ACHN (cell line): ENCODE measurements at regions not wholly inside any gene's neighbourhood (a gene's known extent, or its start where the extent isn't known, plus 50 kb on each side); places are given as distances from the start of the nearest gene placed in this dataset.

Experiments used
- DNase-seq: peaks from one replicate; pipeline ENCODE4 v3.0.0-alpha.2; 2015
- in situ Hi-C: cut with HindIII; loops from 2 replicates; pipeline ENCODE4 v1.10.0; 2017; ENCODE audit warnings: low sequenced_read_pairs, low pct_ligation_motif_present, low pct_unique_long_range_greater_than_20kb

- no peak for DNase-seq
- in situ Hi-C loops: no loop called here
Measured at GRCh38 chr21:20581361-20581760, 416.8 kb upstream of the NCAM2 start.

GRCh38 chr21:20591284-20591683, 406.9 kb upstream of the NCAM2 start:
- in situ Hi-C loops: no loop called here
- DNase-seq: no peak

- in situ Hi-C loops: no loop called here
- no peak for DNase-seq
Measured at GRCh38 chr21:20592463-20592862, 405.7 kb upstream of the NCAM2 start.

GRCh38 chr21:20603236-20603635, 395.0 kb upstream of the NCAM2 start:
- no peak for DNase-seq
- in situ Hi-C loops: no loop called here

GRCh38 chr21:20611008-20611407, 387.2 kb upstream of the NCAM2 start:
- DNase-seq: no peak
- in situ Hi-C loops: no loop called here

GRCh38 chr21:20613654-20614053, 384.6 kb upstream of the NCAM2 start:
- in situ Hi-C loops: no loop called here
- no peak for DNase-seq

GRCh38 chr21:20617130-20617529, 381.1 kb upstream of the NCAM2 start:
- no peak for DNase-seq
- in situ Hi-C loops: no loop called here

- DNase-seq: no peak
- in situ Hi-C loops: no loop called here
Measured at GRCh38 chr21:20618878-20619277, 379.3 kb upstream of the NCAM2 start.

GRCh38 chr21:20627594-20627993, 370.6 kb upstream of the NCAM2 start:
- no peak for DNase-seq
- in situ Hi-C loops: no loop called here

- in situ Hi-C loops: no loop called here
- DNase-seq: no peak
Measured at GRCh38 chr21:20631633-20632032, 366.6 kb upstream of the NCAM2 start.

- in situ Hi-C loops: no loop called here
- no peak for DNase-seq
Measured at GRCh38 chr21:20639026-20639425, 359.2 kb upstream of the NCAM2 start.

- DNase-seq: no peak
- in situ Hi-C loops: no loop called here
Measured at GRCh38 chr21:20641241-20641640, 357.0 kb upstream of the NCAM2 start.

GRCh38 chr21:20642681-20643080, 355.5 kb upstream of the NCAM2 start:
- DNase-seq: no peak
- in situ Hi-C loops: no loop called here

- in situ Hi-C loops: no loop called here
- DNase-seq: no peak
Measured at GRCh38 chr21:20644552-20644951, 353.7 kb upstream of the NCAM2 start.

GRCh38 chr21:20645344-20645743, 352.9 kb upstream of the NCAM2 start:
- no peak for DNase-seq
- in situ Hi-C loops: no loop called here

- in situ Hi-C loops: no loop called here
- no peak for DNase-seq
Measured at GRCh38 chr21:20646431-20647165, 351.6 kb upstream of the NCAM2 start.

- in situ Hi-C loops: no loop called here
- no peak for DNase-seq
Measured at GRCh38 chr21:20647607-20648006, 350.6 kb upstream of the NCAM2 start.

- in situ Hi-C loops: no loop called here
- DNase-seq: no peak
Measured at GRCh38 chr21:20649231-20649630, 349.0 kb upstream of the NCAM2 start.

GRCh38 chr21:20652846-20653245, 345.4 kb upstream of the NCAM2 start:
- in situ Hi-C loops: no loop called here
- DNase-seq: no peak

- in situ Hi-C loops: no loop called here
- no peak for DNase-seq
Measured at GRCh38 chr21:20661246-20661645, 337.0 kb upstream of the NCAM2 start.
